Suprapubic skin (tissue), 4 donors: ENCODE measurements at regions not wholly inside any gene's neighbourhood (a gene's known extent, or its start where the extent isn't known, plus 50 kb on each side); places are given as distances from the start of the nearest gene placed in this dataset.

Experiments
- DNase-seq, 2 donors: peaks; one replicate each; pipeline ENCODE4 v3.0.0-alpha.2; 2019; ENCODE audit warnings: low spot score in 2 of 2
- H3K27ac ChIP-seq: fragments of 200-600 bp; sonication (generic); one replicate; pipeline ENCODE4 v1.5.1; 2019
- H3K27me3 ChIP-seq: fragments of 200-600 bp; sonication (generic); one replicate; pipeline ENCODE4 v1.5.1; 2019
- H3K36me3 ChIP-seq: fragments of 200-600 bp; sonication (generic); one replicate; pipeline ENCODE4 v1.5.1; 2019
- H3K4me1 ChIP-seq: fragments of 200-600 bp; sonication (generic); one replicate; pipeline ENCODE4 v1.5.1; 2019
- H3K4me3 ChIP-seq: fragments of 200-600 bp; sonication (generic); one replicate; pipeline ENCODE4 v1.5.1; 2019; ENCODE audit warnings: mild to moderate bottlenecking
- H3K9me3 ChIP-seq: fragments of 200-600 bp; sonication (generic); one replicate; pipeline ENCODE4 v1.5.1; 2019
- CTCF ChIP-seq, 2 donors: fragments of 200-600 bp in 1 of 2; fragments of 450-650 bp in 1 of 2; sonication (generic) in 1 of 2; IDR thresholded peaks; one replicate each; pipeline ENCODE4 v1.5.1; 2016 to 2019; ENCODE audit warnings: antibody characterized with exemption in 2 of 2, mild to moderate bottlenecking in 1 of 2, moderate library complexity in 1 of 2
- EP300 ChIP-seq: sonication (generic); formaldehyde crosslinking; IDR thresholded peaks from one replicate; pipeline ENCODE4 v1.6.1; 2017; ENCODE audit warnings: antibody characterized with exemption
- POLR2A ChIP-seq, 2 donors: fragments of 450-650 bp; IDR thresholded peaks; one replicate each; pipeline ENCODE4 v1.6.1; 2017; ENCODE audit warnings: antibody characterized with exemption in 2 of 2, mild to moderate bottlenecking in 2 of 2, moderate library complexity in 2 of 2
- POLR2AphosphoS5 ChIP-seq, 3 donors: sonication (generic); formaldehyde crosslinking; IDR thresholded peaks; one replicate each; pipeline ENCODE4 v1.6.1; 2017; ENCODE audit warnings: antibody characterized with exemption in 3 of 3
- WGBS: methylation state at CpG from one replicate; pipeline ENCODE4 v1.1.5; 2018; 5-methylcytosine and 5-hydroxymethylcytosine counted together

- H3K36me3 ChIP-seq = no peaks in the 10 kb centered on the region
- no peak overlapping the region for H3K4me3 ChIP-seq
- 95% methylated on average over 3 of the region's 3 CpGs for WGBS
- H3K27ac ChIP-seq = no peak overlapping the region
- H3K27me3 ChIP-seq = no peaks in the 10 kb centered on the region
- no peak for DNase-seq
- no peaks in the 10 kb centered on the region for H3K9me3 ChIP-seq
- no peaks in the 10 kb centered on the region for H3K4me1 ChIP-seq
- no peak for TF ChIP-seq EP300
- TF ChIP-seq CTCF (IDR thresholded peaks at IDR 0.05) = no peak
- no peak for TF ChIP-seq POLR2AphosphoS5 (IDR thresholded peaks at IDR 0.05)
- no peak for TF ChIP-seq POLR2A (IDR thresholded peaks at IDR 0.05)
Measured at GRCh38 chr13:67829641-67830040, 599.5 kb upstream of the PCDH9 start.

DNA sequence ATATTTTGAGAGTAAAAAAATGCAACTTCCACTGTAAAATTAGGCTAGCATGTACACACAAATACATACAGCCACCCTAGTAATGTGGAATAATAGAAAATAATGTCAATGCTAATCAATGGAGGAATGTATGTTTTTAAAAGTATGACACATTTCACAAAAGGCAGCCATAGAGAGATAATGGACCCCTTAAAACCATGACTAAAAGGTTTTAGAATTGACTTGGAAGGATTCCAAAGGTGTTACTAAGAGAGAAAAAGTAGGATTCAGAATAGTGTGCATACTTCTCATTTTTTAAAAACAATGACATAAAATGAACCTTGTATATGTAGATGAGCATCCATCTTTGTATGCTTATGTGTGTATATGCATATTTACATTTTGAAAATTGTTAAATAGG, 597.9 kb upstream of the PCDH9 start:
- no peak overlapping the region for H3K4me3 ChIP-seq
- H3K27me3 ChIP-seq = no peaks in the 10 kb centered on the region
- H3K9me3 ChIP-seq = no peaks in the 10 kb centered on the region
- no peak overlapping the region for H3K27ac ChIP-seq
- H3K4me1 ChIP-seq = no peaks in the 10 kb centered on the region
- no peaks in the 10 kb centered on the region for H3K36me3 ChIP-seq
- DNase-seq = no peak
- TF ChIP-seq POLR2A (IDR thresholded peaks at IDR 0.05) (no peak), POLR2AphosphoS5 (IDR thresholded peaks at IDR 0.05) (no peak), EP300 (no peak), CTCF (IDR thresholded peaks at IDR 0.05) (no peak)

GRCh38 chr13:67821606-67822005, 591.5 kb upstream of the PCDH9 start:
- DNase-seq = no peak
- no peak overlapping the region for H3K27ac ChIP-seq
- WGBS = 64% methylated on average over 2 of the region's 2 CpGs
- H3K27me3 ChIP-seq = no peaks in the 10 kb centered on the region
- no peaks in the 10 kb centered on the region for H3K4me1 ChIP-seq
- no peaks in the 10 kb centered on the region for H3K36me3 ChIP-seq
- H3K9me3 ChIP-seq = no peaks in the 10 kb centered on the region
- TF ChIP-seq POLR2A (IDR thresholded peaks at IDR 0.05) (no peak), CTCF (IDR thresholded peaks at IDR 0.05) (no peak), EP300 (no peak), POLR2AphosphoS5 (IDR thresholded peaks at IDR 0.05) (no peak)
- H3K4me3 ChIP-seq = no peak overlapping the region

GRCh38 chr13:67806796-67807195, 576.7 kb upstream of the PCDH9 start:
- no peaks in the 10 kb centered on the region for H3K36me3 ChIP-seq
- H3K4me1 ChIP-seq = no peaks in the 10 kb centered on the region
- no peak overlapping the region for H3K4me3 ChIP-seq
- no peak for DNase-seq
- no peaks in the 10 kb centered on the region for H3K27me3 ChIP-seq
- no peak for TF ChIP-seq CTCF (IDR thresholded peaks at IDR 0.05)
- TF ChIP-seq EP300 = no peak
- TF ChIP-seq POLR2AphosphoS5 (IDR thresholded peaks at IDR 0.05) = no peak
- no peak for TF ChIP-seq POLR2A (IDR thresholded peaks at IDR 0.05)
- no peak overlapping the region for H3K27ac ChIP-seq
- H3K9me3 ChIP-seq = no peaks in the 10 kb centered on the region

DNA sequence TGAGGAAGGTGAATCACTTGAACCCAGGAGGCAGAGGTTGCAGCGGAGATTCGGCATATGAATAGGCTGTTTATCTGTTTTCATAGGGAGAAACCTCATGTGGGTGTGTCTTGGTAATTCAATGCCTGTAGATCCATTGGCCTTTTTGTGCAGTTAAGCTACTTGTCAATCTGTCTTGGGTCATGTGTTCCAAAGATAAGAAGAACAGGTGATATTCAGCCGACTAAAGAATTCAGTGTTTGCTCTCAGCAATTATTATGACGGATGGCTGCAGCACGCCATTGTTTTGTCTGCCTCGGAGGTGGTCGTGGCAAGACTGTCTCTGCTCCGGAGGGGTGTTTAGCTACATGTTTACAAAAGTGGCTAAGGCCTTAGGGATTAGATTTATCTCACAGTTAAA, 573.0 kb upstream of the PCDH9 start:
- no peaks in the 10 kb centered on the region for H3K9me3 ChIP-seq
- no peaks in the 10 kb centered on the region for H3K27me3 ChIP-seq
- H3K27ac ChIP-seq = no peak overlapping the region
- H3K36me3 ChIP-seq = no peaks in the 10 kb centered on the region
- H3K4me3 ChIP-seq = no peak overlapping the region
- no peak for DNase-seq
- WGBS = 76% methylated on average over 8 of the region's 8 CpGs
- H3K4me1 ChIP-seq = no peaks in the 10 kb centered on the region
- TF ChIP-seq CTCF (IDR thresholded peaks at IDR 0.05) = no peak
